ENCODE measurements at regions not wholly inside any gene's neighbourhood (a gene's known extent, or its start where the extent isn't known, plus 50 kb on each side); places are given as distances from the start of the nearest gene placed in this dataset.
"Not testable (repeated sequence)": the region's sequence is repeated elsewhere in the genome, so short reads cannot be mapped to it uniquely, and the experiment has no call there.

DNA sequence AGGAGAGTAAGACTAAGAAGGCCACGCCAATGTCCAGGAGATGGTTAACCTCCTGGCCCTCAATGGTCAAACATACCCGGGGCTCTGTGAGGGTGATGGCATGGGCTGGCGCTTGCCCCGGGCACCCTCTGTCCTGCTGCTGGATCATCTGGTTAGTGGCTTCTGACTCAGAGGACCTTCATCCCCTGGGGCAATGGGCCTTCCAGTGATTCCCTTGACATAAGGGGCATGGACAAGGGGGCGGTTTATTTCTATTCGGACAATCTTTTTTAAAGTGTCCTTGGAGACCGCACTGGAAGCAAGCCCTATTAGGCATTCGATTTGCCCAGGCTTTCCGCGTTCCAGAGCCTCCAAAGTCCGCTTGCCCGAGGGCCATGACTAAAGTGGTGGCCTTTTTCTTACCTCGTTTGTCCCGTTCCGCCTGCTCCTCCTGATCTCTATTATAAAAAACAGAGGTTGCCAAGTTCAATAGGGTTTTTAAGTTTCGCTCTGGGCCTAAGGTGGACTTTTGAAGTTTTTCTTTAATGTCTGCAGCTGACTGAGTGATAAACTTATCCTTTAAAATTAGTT lies 93.4 kb upstream of the RHOBTB1 start:
- DNase-seq; H3K4me1 Mint-ChIP-seq (ENCODE audit: low read depth); H3K4me3 Mint-ChIP-seq; POLR2A ChIA-PET; H3K27ac Mint-ChIP-seq; intact Hi-C loops (cut with micrococcal nuclease); H3K36me3 Mint-ChIP-seq; H3K9me3 Mint-ChIP-seq; CTCF ChIA-PET; H3K27me3 Mint-ChIP-seq: not testable (repeated sequence)

- CTCF ChIA-PET; H3K9me3 Mint-ChIP-seq; DNase-seq; H3K4me1 Mint-ChIP-seq (ENCODE audit: low read depth); H3K27ac Mint-ChIP-seq; POLR2A ChIA-PET; intact Hi-C loops (cut with micrococcal nuclease); H3K27me3 Mint-ChIP-seq; H3K36me3 Mint-ChIP-seq; H3K4me3 Mint-ChIP-seq: not testable (repeated sequence)
These were observed 92.2 kb upstream of the RHOBTB1 start for GRCh38 chr10:61036148-61036547.

GRCh38 chr10:61031341-61031740 lies 87.4 kb upstream of the RHOBTB1 start:
- ChIA-PET CTCF (no interaction called here), POLR2A (no interaction called here)
- Mint-ChIP-seq H3K27me3 (peaks cover 8% of the 10 kb centered on the region), H3K36me3 (no peaks in the 10 kb centered on the region), H3K27ac (no peak overlapping the region), H3K4me3 (no peak overlapping the region), H3K4me1 (ENCODE audit: low read depth) (no peaks in the 10 kb centered on the region), H3K9me3 (no peaks in the 10 kb centered on the region)
- DNase-seq: no peak
- intact Hi-C loops (cut with micrococcal nuclease): no loop called here

GRCh38 chr10:61029411-61029810 lies 85.4 kb upstream of the RHOBTB1 start:
- Mint-ChIP-seq H3K4me3 (no peak overlapping the region), H3K4me1 (ENCODE audit: low read depth) (no peaks in the 10 kb centered on the region), H3K9me3 (no peaks in the 10 kb centered on the region), H3K27me3 (peaks cover 8% of the 10 kb centered on the region), H3K36me3 (no peaks in the 10 kb centered on the region), H3K27ac (no peak overlapping the region)
- POLR2A ChIA-PET: no interaction called here
- no peak for DNase-seq
- CTCF ChIA-PET: no interaction called here
- intact Hi-C loops (cut with micrococcal nuclease): no loop called here

- intact Hi-C loops (cut with micrococcal nuclease): no loop called here
- H3K36me3 Mint-ChIP-seq: no peaks in the 10 kb centered on the region
- ChIA-PET CTCF (no interaction called here), POLR2A (no interaction called here)
- no peaks in the 10 kb centered on the region for H3K9me3 Mint-ChIP-seq
- peaks cover 8% of the 10 kb centered on the region for H3K27me3 Mint-ChIP-seq
- no peak overlapping the region for H3K4me3 Mint-ChIP-seq
- H3K4me1 Mint-ChIP-seq (ENCODE audit: low read depth): no peaks in the 10 kb centered on the region
- no peak overlapping the region for H3K27ac Mint-ChIP-seq
- no peak for DNase-seq
These were observed 84.9 kb upstream of the RHOBTB1 start for GRCh38 chr10:61028861-61029361.

- no peaks in the 10 kb centered on the region for H3K36me3 Mint-ChIP-seq
- H3K27ac Mint-ChIP-seq: no peak overlapping the region
- no peaks in the 10 kb centered on the region for H3K9me3 Mint-ChIP-seq
- POLR2A ChIA-PET: interaction anchor here (0.6 kb wide), 1 partner anchor 208 kb away, joined by 5 read pairs; no protein-coding TSS in a partner anchor
- H3K4me1 Mint-ChIP-seq (ENCODE audit: low read depth): no peaks in the 10 kb centered on the region
- DNase-seq: no peak
- H3K4me3 Mint-ChIP-seq: no peak overlapping the region
- CTCF ChIA-PET: interaction anchor here (0.8 kb wide), 1 partner anchor 398 kb away, joined by 3 read pairs; no protein-coding TSS in a partner anchor
- H3K27me3 Mint-ChIP-seq: peaks cover 9% of the 10 kb centered on the region
- intact Hi-C loops (cut with micrococcal nuclease): no loop called here
These were observed 80.8 kb upstream of the RHOBTB1 start for GRCh38 chr10:61024856-61025201.

DNA sequence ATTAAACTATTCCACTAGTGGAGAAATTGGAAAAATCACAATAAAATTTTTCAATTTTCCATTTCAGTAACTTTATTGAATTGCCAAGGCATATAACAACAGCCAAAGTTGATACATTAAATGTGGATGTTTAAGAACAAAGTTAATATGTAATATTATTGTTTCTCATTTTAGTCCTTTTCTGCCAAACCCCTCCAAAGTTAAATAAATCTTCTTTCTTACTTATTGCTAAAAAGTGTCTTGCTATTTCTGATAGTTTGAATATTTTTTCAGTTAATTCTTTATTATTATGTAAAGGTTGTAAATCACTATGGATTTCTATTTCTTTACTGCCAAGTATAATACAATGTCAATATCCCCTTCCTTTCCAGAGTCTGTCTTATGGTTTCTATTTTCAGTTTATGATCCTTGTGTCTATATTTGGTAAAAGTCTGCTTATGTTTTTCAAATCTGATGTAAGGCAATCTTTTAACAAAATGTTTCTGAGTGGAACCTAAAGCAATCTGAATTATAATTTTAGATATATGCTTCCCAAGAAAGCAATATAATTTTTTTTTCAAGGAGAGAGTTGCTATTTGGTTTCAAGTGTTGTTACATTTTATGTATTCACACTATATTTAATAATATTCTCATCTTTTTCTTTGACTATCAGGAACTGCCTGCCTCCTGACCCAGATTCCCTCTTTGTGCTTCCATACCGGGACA lies 80.3 kb upstream of the RHOBTB1 start:
- no peak for DNase-seq
- Mint-ChIP-seq H3K36me3 (no peaks in the 10 kb centered on the region), H3K9me3 (no peaks in the 10 kb centered on the region), H3K4me1 (ENCODE audit: low read depth) (no peaks in the 10 kb centered on the region), H3K27me3 (peaks cover 8% of the 10 kb centered on the region), H3K4me3 (no peak overlapping the region), H3K27ac (no peak overlapping the region)
- POLR2A ChIA-PET: no interaction called here
- CTCF ChIA-PET: interaction anchor here (0.8 kb wide), 1 partner anchor 397 kb away, joined by 3 read pairs; no protein-coding TSS in a partner anchor
- intact Hi-C loops (cut with micrococcal nuclease): no loop called here

DNA sequence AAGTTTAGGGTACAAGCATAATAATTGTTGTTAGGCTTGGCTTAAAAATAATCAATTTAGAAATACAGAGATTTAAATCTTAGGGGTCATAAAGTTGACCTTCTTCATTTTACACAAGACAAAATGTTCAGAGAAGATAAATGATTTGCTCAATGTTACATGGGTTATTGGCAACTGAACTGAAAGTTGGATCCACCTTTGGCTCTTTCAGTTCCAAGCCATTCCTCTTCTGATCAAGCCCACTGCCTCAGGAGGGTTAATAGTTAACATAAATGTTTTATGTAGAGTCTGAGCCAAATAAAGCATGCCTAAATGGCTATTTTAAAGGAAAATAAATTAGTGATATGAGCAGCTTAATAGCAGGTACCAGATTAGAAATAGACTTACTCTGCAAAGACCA lies 79.1 kb upstream of the RHOBTB1 start:
- intact Hi-C loops (cut with micrococcal nuclease): no loop called here
- no peak for DNase-seq
- H3K36me3 Mint-ChIP-seq: no peaks in the 10 kb centered on the region
- ChIA-PET POLR2A (no interaction called here), CTCF (no interaction called here)
- H3K27ac Mint-ChIP-seq: no peak overlapping the region
- H3K4me1 Mint-ChIP-seq (ENCODE audit: low read depth): no peaks in the 10 kb centered on the region
- peaks cover 6% of the 10 kb centered on the region for H3K27me3 Mint-ChIP-seq
- H3K4me3 Mint-ChIP-seq: no peak overlapping the region
- no peaks in the 10 kb centered on the region for H3K9me3 Mint-ChIP-seq

- DNase-seq: no peak
- H3K4me3 Mint-ChIP-seq: no peak overlapping the region
- ChIA-PET CTCF (no interaction called here), POLR2A (no interaction called here)
- H3K4me1 Mint-ChIP-seq (ENCODE audit: low read depth): no peaks in the 10 kb centered on the region
- no peaks in the 10 kb centered on the region for H3K9me3 Mint-ChIP-seq
- H3K27me3 Mint-ChIP-seq: peaks cover 6% of the 10 kb centered on the region
- intact Hi-C loops (cut with micrococcal nuclease): no loop called here
- no peaks in the 10 kb centered on the region for H3K36me3 Mint-ChIP-seq
- H3K27ac Mint-ChIP-seq: no peak overlapping the region
These were observed 77.9 kb upstream of the RHOBTB1 start for GRCh38 chr10:61021926-61022325.

DNA sequence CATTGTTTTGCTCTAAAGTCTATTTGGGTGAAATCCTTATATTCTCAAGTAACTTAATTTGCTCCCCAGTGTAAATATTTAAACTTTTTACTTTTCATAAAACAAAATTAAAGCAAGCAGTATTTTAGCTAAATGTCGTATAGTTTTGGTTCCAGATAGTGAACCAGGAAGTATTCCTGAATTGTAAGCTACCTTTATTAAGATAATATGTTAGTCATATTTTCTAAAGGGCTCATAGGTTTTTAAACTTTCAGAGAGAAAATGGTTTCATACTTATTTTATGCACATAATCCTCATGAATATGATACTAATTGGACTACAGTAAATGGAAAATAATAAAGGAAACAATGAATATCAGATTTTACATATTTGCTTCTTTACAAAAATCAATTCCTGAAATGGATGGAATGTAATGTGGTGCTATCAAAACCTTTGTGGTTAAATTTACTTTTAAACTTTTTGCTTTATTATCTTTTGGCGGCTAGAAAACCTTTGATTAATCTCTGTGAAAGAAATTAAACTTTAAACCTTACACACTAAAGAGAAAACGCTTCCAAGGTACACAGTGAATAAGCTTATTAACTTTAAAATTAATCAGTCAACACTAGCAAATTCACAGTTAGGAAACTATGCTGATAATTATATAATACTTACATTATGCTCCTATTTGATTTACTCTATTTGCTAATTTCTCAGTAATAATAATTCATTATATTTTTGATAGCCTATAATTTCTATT lies 76.6 kb upstream of the RHOBTB1 start:
- Mint-ChIP-seq H3K36me3 (no peaks in the 10 kb centered on the region), H3K4me3 (no peak overlapping the region), H3K9me3 (no peaks in the 10 kb centered on the region), H3K27ac (no peak overlapping the region), H3K27me3 (peaks cover 4% of the 10 kb centered on the region), H3K4me1 (ENCODE audit: low read depth) (no peaks in the 10 kb centered on the region)
- intact Hi-C loops (cut with micrococcal nuclease): no loop called here
- no peak for DNase-seq
- ChIA-PET POLR2A (no interaction called here), CTCF (no interaction called here)

- Mint-ChIP-seq H3K4me1 (ENCODE audit: low read depth) (no peaks in the 10 kb centered on the region), H3K9me3 (no peaks in the 10 kb centered on the region), H3K27me3 (peaks cover 4% of the 10 kb centered on the region), H3K27ac (no peak overlapping the region), H3K36me3 (no peaks in the 10 kb centered on the region), H3K4me3 (no peak overlapping the region)
- intact Hi-C loops (cut with micrococcal nuclease): no loop called here
- DNase-seq: no peak
- ChIA-PET CTCF (no interaction called here), POLR2A (no interaction called here)
These were observed 74.2 kb upstream of the RHOBTB1 start for GRCh38 chr10:61018146-61018545.

GRCh38 chr10:61016630-61017029 lies 72.6 kb upstream of the RHOBTB1 start:
- H3K27ac Mint-ChIP-seq: no peak overlapping the region
- peaks cover 2% of the 10 kb centered on the region for H3K27me3 Mint-ChIP-seq
- H3K9me3 Mint-ChIP-seq: no peaks in the 10 kb centered on the region
- CTCF ChIA-PET: no interaction called here
- H3K4me1 Mint-ChIP-seq (ENCODE audit: low read depth): no peaks in the 10 kb centered on the region
- H3K36me3 Mint-ChIP-seq: no peaks in the 10 kb centered on the region
- no peak overlapping the region for H3K4me3 Mint-ChIP-seq
- POLR2A ChIA-PET: no interaction called here
- intact Hi-C loops (cut with micrococcal nuclease): no loop called here
- DNase-seq: no peak

DNA sequence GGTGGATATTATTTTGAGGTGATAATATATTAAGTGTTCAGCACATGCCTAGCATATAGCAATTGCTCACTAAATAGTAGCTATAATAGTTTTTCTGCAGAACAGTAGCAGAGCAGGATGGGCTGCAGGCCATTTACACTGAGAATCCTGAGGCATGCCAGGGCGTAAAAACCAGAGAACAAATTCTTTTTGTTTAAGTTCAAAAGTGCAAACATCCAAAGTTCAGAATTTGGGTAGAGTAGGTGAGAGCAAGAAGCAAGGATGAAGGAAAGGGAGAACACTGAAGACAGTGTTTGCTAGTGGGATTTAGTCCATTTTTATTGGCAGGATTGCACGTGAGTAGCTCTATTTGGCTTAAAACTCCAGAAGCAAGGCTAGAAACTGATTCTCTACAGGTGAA lies 72.0 kb upstream of the RHOBTB1 start:
- DNase-seq: no peak
- POLR2A ChIA-PET: no interaction called here
- H3K36me3 Mint-ChIP-seq: no peaks in the 10 kb centered on the region
- CTCF ChIA-PET: no interaction called here
- no peaks in the 10 kb centered on the region for H3K9me3 Mint-ChIP-seq
- intact Hi-C loops (cut with micrococcal nuclease): no loop called here
- no peaks in the 10 kb centered on the region for H3K4me1 Mint-ChIP-seq (ENCODE audit: low read depth)
- peaks cover 2% of the 10 kb centered on the region for H3K27me3 Mint-ChIP-seq
- H3K4me3 Mint-ChIP-seq: no peak overlapping the region
- no peak overlapping the region for H3K27ac Mint-ChIP-seq
